ENCODE measurements at regions not wholly inside any gene's neighbourhood (a gene's known extent, or its start where the extent isn't known, plus 50 kb on each side); places are given as distances from the start of the nearest gene placed in this dataset.

- no peak for TF ChIP-seq CTCF (IDR thresholded peaks at IDR 0.05)
- TF ChIP-seq POLR2A (IDR thresholded peaks at IDR 0.05) = no peak
These were observed 495.9 kb downstream of the XPNPEP1 start for GRCh38 chr10:109427411-109427810.

All from ovary (tissue), 3 donors.